ENCODE measurements at regions not wholly inside any gene's neighbourhood (a gene's known extent, or its start where the extent isn't known, plus 50 kb on each side); places are given as distances from the start of the nearest gene placed in this dataset.

- no peak overlapping the region for H3K4me3 ChIP-seq (ENCODE audit: low read depth, low read length)
- DNase-seq (ENCODE audit: low read depth), result no peak
These were observed 385.2 kb upstream of the POU3F1 start for GRCh38 chr1:38431535-38432376.

DNA sequence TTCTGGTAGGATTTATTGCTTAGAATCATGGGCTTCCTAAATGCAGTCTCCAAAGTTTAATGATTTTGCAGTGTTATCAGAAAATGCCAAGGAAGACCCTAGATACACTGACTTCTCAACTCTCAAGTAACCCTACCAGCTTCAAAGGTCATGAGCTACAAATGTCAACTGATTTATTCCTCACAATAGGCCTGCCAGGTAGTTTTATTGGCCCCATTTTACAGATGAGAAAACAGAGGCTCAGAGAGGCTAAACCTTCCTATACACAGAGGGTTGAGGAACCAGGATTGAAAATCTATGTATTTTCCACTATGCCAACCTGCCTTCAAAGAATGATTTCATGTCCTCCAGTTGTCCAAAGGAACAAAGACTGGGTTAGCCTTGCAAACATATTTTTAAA lies 384.4 kb upstream of the POU3F1 start:
- TF ChIP-seq, protein P1, sequence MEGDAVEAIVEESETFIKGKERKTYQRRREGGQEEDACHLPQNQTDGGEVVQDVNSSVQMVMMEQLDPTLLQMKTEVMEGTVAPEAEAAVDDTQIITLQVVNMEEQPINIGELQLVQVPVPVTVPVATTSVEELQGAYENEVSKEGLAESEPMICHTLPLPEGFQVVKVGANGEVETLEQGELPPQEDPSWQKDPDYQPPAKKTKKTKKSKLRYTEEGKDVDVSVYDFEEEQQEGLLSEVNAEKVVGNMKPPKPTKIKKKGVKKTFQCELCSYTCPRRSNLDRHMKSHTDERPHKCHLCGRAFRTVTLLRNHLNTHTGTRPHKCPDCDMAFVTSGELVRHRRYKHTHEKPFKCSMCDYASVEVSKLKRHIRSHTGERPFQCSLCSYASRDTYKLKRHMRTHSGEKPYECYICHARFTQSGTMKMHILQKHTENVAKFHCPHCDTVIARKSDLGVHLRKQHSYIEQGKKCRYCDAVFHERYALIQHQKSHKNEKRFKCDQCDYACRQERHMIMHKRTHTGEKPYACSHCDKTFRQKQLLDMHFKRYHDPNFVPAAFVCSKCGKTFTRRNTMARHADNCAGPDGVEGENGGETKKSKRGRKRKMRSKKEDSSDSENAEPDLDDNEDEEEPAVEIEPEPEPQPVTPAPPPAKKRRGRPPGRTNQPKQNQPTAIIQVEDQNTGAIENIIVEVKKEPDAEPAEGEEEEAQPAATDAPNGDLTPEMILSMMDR (IDR thresholded peaks at IDR 0.05; ENCODE audit: control insufficient read depth, extremely low read depth, insufficient read depth), result no peak
- no peak overlapping the region for H3K4me3 ChIP-seq (ENCODE audit: low read depth, low read length)
- no peak for DNase-seq (ENCODE audit: low read depth)

More at GRCh38 chr1:38431535-38432376, 385.2 kb upstream of the POU3F1 start:
- TF ChIP-seq, protein P1 (IDR thresholded peaks at IDR 0.05; ENCODE audit: control insufficient read depth, extremely low read depth, insufficient read depth), result no peak

- DNase-seq (ENCODE audit: low read depth), result no peak
- no peak overlapping the region for H3K4me3 ChIP-seq (ENCODE audit: low read depth, low read length)
These were observed 378.1 kb upstream of the POU3F1 start for GRCh38 chr1:38424677-38425076.

GRCh38 chr1:38420666-38421065 lies 374.1 kb upstream of the POU3F1 start:
- no peak for DNase-seq (ENCODE audit: low read depth)
- H3K4me3 ChIP-seq (ENCODE audit: low read depth, low read length), result no peak overlapping the region
- TF ChIP-seq, protein P1 (IDR thresholded peaks at IDR 0.05; ENCODE audit: control insufficient read depth, extremely low read depth, insufficient read depth), result no peak

More at GRCh38 chr1:38424677-38425076, 378.1 kb upstream of the POU3F1 start:
- TF ChIP-seq, protein P1 (IDR thresholded peaks at IDR 0.05; ENCODE audit: control insufficient read depth, extremely low read depth, insufficient read depth), result no peak

DNA sequence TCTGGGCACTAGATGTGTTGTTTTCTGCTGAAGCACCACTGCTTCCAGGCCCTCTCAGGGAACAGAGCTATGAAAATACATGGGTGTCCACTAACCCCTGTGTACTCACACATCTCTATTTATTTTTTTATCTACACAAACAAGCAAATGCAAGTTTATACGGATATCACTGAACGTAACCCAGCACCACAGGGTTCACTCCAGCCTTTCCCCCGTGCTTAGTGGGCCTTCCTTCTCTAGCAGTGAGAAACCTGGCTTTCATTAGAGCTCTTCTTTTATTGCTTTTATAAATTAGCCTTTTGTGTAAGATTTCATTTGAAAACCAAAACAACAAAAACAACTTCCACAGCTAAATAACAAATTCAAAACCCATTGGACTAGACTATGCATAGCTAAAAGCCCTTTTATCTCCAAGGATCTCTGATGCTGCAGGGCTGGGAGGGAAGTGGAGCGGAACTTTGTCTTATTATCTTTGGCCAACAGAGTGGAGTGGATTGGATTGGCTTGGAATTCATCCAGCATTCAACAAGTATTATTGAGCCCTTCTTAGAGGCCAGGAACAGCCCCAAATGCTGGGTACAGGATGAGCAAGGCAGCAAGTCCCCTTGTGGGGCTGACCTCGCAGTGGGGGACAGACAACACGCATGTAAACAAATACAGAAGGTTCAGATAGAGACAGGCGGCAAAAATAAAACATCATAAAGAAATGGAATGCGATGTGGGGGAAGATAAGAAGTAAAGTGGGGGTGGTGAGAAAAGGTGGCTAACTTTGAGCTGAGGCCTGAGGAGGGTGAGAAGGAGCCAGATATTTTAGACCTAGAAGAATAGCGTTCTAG lies 371.8 kb upstream of the POU3F1 start:
- no peak for DNase-seq (ENCODE audit: low read depth)
- no peak overlapping the region for H3K4me3 ChIP-seq (ENCODE audit: low read depth, low read length)
- TF ChIP-seq, protein P1 (IDR thresholded peaks at IDR 0.05; ENCODE audit: control insufficient read depth, extremely low read depth, insufficient read depth), result no peak

DNA sequence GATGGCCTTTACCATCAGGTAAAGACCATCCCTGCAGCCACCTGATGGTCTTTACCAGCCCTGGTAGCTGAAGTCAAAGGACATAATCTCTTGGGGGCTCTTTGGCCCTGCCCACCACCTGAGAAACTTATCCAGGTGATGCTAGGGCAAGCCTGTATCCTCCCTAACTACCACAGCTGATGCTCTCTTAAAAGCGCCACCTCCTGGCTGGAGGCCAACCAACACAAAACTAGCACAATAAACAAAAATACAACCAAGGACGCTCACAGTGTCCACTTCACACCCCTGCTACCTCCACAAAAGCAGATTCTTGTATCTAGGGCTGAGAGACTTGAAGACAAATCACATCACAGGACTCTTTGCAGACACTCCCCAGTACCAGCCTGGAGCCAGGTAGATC lies 357.1 kb upstream of the POU3F1 start:
- no peak for DNase-seq (ENCODE audit: low read depth)
- H3K4me3 ChIP-seq (ENCODE audit: low read depth, low read length), result no peak overlapping the region
- TF ChIP-seq, protein P1 (IDR thresholded peaks at IDR 0.05; ENCODE audit: control insufficient read depth, extremely low read depth, insufficient read depth), result no peak
